ENCODE measurements at regions not wholly inside any gene's neighbourhood (a gene's known extent, or its start where the extent isn't known, plus 50 kb on each side); places are given as distances from the start of the nearest gene placed in this dataset.
A peak's percentile ranks its signal among the peaks of the same experiment; 100 is the strongest.

DNA sequence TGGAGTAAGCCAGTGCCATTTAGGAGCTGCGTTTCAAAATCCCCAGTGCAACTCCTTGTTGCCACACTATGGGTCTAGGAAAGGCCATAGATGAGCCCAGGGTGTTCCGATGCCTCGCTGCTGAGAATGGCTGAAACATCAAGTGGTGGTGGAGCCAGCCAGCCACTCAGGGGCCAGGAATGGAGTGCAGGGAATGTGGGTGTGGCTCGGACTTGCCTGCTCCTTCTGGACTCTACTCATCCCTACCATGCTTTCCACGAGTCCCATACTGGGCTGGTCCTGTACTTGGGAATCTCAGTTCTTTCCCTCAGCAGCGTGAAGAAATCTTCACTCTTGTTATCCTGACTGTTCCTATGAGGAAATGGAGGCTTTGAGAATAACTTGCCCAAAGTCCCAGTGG, 143.5 kb downstream of the INSIG2 start:
- no peaks in the 10 kb centered on the region for H3K36me3 Mint-ChIP-seq
- peaks cover 29 to 47% of the 10 kb centered on the region in 2 donors for H3K27me3 Mint-ChIP-seq
- H3K4me1 Mint-ChIP-seq = peaks cover 0 to 1% of the 10 kb centered on the region in 2 donors
- no peak overlapping the region for H3K27ac Mint-ChIP-seq
- ATAC-seq (replicated peaks) = no peak
- no peak for DNase-seq
- H3K4me3 Mint-ChIP-seq = no peak overlapping the region
- no peaks in the 10 kb centered on the region for H3K9me3 Mint-ChIP-seq

DNA sequence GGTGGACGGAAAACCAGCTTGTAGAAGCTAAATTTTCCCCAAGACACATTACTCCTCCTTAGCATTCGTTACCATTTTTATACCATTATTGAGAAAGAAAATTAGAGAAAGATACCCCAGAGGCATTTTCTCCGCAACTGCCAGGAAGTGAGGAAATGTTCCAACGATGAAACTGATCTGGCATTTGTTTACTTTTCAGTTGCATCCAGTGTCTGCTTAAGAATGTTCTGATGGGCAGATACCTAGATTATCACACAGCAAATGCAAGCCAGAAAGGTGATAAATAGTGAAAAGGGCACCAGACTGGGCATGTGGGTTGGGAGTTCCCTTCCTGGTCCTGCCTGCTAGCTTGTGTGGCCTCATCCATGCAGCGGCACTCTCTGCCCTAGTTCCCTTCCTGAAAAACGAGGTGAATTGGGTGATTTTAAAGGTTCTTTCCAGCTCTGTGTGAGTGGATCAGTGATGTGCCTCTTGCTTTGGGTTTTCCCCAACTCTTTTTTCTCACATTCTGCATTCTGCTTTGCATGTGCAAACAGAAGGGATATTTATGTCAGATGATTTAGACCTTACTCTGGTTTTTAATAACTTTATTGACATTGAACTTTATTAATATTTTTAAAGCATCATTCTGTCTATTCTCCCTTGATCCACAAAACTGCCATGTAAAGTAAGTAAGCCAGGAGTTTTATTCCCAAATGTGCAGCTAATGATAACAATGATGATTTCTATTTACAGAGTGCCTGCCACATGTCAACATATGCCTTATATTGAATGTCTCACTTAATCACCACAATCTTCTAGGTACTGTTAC, 139.6 kb downstream of the INSIG2 start:
- Mint-ChIP-seq H3K36me3 (no peaks in the 10 kb centered on the region), H3K9me3 (no peaks in the 10 kb centered on the region), H3K4me3 (no peak overlapping the region), H3K27me3 (peaks cover 32 to 52% of the 10 kb centered on the region in 2 donors), H3K27ac (no peak overlapping the region), H3K4me1 (peaks cover 7 to 19% of the 10 kb centered on the region in 2 donors)
- DNase-seq (no peak), ATAC-seq (replicated peaks) (no peak)

DNA sequence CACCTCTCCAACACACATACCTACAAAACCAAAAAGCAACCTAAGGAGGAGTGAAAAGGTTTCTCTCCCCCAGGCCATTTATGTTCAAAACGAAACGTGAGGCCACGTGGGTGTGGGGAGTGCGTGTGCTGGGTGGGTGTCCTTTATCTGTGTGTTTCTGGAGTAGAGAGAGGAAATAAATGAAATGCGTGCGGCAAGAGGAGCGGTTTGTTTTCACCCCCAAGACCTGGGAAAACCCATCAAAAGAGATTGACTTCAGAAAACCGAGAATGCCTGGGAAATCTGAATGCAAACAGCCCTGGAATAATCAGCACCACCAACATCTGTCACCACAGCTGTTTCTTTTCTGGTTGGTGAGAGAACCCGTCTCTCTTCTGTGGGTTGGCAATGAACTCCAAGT, 137.4 kb downstream of the INSIG2 start:
- Mint-ChIP-seq H3K4me3 (no peak overlapping the region), H3K9me3 (no peaks in the 10 kb centered on the region), H3K27ac (no peak overlapping the region), H3K27me3 (peaks cover 33 to 63% of the 10 kb centered on the region in 2 donors), H3K4me1 (peaks cover 10 to 27% of the 10 kb centered on the region in 2 donors), H3K36me3 (no peaks in the 10 kb centered on the region)
- ATAC-seq (replicated peaks) = no peak
- DNase-seq = no peak

DNA sequence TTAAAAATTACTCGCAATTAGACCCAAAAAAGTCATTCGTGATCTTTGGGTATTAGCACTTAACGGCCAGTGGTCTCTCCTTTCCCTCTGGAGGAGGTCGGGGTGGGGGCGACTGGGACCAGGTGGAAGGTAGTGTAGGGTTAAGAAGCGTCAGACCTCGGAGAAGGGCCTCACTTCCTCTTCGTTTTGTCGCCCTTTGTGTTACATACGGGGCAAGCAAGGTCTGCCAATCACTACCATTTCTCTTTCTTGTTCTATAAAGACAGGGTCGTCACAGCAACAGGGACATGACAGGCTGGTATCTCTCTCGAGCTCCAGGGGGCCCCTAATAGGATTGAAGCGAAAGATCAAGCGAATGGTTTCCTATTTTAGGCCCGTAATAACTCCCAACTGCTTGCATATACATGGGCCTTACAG, 136.6 kb downstream of the INSIG2 start:
- peak overlapping the region; percentile 74 to 86 for H3K4me3 Mint-ChIP-seq
- peak; percentile 63 to 64 for ATAC-seq (replicated peaks)
- no peaks in the 10 kb centered on the region for H3K36me3 Mint-ChIP-seq
- no peaks in the 10 kb centered on the region for H3K9me3 Mint-ChIP-seq
- peaks cover 10 to 27% of the 10 kb centered on the region in 2 donors for H3K4me1 Mint-ChIP-seq
- no peak for DNase-seq
- H3K27me3 Mint-ChIP-seq = peaks cover 36 to 61% of the 10 kb centered on the region in 2 donors
- H3K27ac Mint-ChIP-seq = peak overlapping the region; percentile 84

DNA sequence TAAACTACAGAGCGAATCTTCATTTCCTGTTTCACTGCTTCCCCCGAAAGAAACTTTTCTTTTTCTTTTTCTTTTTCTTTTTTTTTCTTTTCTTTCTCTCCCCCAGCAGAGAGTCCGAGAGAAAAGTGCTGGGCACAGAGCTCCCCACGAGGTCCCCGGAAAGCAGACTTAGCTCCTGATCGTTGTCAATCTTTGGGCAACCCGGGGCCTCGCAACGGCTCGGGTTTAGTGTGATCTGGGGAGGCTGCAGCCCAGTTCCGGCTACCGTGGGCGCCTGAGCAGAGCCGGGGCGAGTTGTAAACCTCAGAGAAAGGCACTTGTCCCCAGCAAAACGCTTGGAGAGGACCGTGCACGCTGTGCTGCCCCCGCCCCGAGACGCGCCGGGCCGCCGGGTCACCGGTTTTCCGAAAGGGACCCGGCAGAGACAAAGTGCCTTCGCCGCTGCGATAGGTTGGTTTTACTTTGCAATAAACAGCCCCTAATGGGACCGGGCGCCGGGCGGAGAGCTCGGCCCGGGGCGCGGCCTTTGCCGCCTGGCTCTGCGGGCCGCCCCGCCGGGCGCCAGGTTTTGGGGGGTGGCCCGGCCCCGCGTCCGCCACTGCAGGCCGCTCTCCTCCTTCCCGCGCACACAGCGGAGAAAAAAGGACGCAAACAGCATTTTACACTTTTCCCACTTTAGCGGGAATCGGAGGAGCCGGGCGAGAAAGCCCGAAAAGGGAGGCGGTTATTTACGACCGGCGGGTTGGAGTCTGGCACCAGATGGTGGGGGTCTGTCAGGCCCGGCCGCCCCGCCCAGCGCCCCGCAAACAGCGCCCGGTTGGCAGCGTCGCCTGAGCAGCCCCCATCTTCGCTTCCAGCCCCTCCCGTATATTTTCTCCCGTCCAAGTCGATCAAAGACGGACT, 136.0 kb downstream of the INSIG2 start:
- Mint-ChIP-seq H3K27ac (peak overlapping the region; percentile 86), H3K9me3 (no peaks in the 10 kb centered on the region), H3K36me3 (no peaks in the 10 kb centered on the region), H3K4me3 (peak overlapping the region; percentile 86), H3K27me3 (peaks cover 29 to 61% of the 10 kb centered on the region in 2 donors), H3K4me1 (peaks cover 10 to 27% of the 10 kb centered on the region in 2 donors)
- peak; percentile 27 for DNase-seq
- peak; percentile 70 to 73 for ATAC-seq (replicated peaks)

DNA sequence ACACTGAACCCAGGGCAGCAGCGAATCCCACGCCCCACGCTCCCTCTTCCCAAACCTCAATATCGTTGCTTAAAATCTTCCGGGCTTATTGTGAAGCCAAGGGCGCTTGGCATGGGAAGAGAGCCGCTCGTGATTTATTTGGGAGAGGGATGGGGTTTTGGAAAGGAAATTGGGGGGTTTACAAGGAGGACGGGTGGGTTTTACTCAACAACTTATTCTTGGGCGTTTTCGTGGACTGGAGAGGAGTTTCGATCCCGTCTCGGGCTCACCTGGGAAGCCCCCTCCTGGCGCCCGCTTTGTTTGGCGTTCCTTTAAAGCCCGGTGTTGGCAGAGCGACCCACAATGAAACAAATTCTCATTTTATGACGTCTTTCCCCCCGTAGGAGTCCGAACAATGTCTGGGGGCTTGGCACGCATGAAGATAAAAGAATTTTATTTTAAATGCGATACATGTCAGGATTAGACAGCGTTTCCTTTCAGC, 135.3 kb downstream of the INSIG2 start:
- Mint-ChIP-seq H3K27me3 (peaks cover 28 to 62% of the 10 kb centered on the region in 2 donors), H3K4me3 (peak overlapping the region; percentile 86), H3K9me3 (no peaks in the 10 kb centered on the region), H3K4me1 (peaks cover 10 to 27% of the 10 kb centered on the region in 2 donors), H3K27ac (peak overlapping the region; percentile 86), H3K36me3 (no peaks in the 10 kb centered on the region)
- peak; percentile 7 to 10 for ATAC-seq (replicated peaks)
- DNase-seq = no peak

DNA sequence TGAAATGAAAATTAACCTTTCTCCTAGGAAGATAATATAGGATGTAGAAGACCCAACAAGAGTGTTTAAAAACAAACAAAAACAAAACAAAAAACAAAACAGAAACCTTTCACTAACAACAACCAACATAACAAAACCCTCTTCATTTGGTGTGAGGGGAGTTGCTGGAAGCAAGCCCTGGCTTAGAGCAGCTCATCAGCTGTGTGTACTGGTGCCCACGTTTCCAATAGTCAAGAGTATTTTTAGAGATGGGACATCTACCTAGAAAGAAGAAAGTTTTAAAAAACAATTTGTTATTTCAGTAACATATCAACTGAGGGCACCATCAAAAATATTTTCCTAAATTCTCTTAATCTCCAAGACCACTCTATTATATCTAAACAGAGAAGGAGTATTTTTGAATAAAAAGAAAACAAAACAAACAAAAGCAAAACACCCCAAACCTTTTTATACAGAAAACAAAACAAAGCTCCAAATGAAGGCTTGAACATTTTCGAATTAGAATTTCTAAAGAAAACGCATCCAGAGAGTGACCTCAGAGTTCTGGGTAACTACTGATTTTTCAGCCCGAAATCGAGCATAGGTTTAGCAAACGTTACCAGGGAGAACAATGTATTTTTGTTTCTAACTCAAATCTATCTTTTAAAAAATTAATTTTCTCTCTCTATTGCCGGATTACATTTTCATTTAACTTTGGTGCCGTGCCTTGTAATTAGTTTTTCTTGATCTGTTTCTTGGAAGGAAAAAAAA, 134.6 kb downstream of the INSIG2 start:
- Mint-ChIP-seq H3K4me1 (peaks cover 10 to 27% of the 10 kb centered on the region in 2 donors), H3K4me3 (peak overlapping the region; percentile 86), H3K27ac (peak overlapping the region; percentile 86), H3K9me3 (no peaks in the 10 kb centered on the region), H3K36me3 (no peaks in the 10 kb centered on the region), H3K27me3 (peaks cover 28 to 62% of the 10 kb centered on the region in 2 donors)
- no peak for DNase-seq
- no peak for ATAC-seq (replicated peaks)

DNA sequence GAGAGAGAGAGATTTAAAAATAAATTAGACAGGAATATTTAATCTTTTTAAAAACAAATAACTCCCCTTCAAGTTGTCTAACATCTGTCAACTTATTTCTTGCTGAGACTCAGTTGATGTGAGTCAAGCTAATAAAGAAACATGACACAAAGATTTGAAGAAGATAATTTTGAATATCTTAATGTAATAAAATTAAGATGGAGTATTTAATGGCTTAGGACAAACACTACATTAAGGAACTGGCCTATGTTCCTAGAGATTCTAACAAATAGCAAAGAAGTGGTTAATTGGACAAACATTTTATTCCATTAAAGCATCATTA, 134.0 kb downstream of the INSIG2 start:
- ATAC-seq (replicated peaks) (no peak), DNase-seq (no peak)
- no peak overlapping the region for H3K4me3 Mint-ChIP-seq
- H3K36me3 Mint-ChIP-seq = no peaks in the 10 kb centered on the region
- no peaks in the 10 kb centered on the region for H3K9me3 Mint-ChIP-seq
- H3K27ac Mint-ChIP-seq = no peak overlapping the region
- H3K27me3 Mint-ChIP-seq = peaks cover 28 to 57% of the 10 kb centered on the region in 2 donors
- peaks cover 10 to 27% of the 10 kb centered on the region in 2 donors for H3K4me1 Mint-ChIP-seq

DNA sequence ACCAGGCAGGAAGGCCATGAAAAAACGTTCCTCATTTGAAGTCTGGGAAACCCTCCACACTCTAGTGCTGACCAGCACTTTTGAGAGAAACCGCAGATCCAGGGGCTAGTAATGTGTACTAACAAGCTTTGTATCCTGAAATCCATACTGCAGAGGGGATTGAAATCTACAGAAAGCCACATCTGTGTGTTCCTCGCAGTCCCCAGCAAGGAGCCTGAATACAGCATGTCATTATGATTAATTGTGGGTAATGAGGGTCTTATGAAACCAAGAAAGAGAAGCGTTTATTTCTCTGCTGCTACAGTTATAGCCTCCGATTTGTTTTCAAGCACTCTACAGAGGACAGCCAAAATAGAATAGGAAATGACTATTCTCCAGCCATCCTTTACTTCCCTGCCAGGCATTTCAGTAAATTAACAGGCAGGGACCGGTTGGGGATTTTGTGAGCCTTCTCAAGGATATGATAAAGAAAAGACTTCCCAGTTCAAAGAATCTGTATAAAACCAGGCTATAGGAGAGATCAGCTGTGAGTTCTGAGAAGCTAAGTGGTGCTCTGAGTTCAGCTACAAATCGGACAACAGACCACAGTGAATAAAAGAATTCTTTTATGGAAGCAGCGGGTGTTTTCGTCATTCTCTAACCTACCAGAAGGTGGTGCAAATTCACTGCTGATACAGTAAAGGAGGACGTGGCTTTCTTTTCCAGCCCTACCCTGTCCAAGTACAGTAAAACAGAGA, 133.4 kb downstream of the INSIG2 start:
- Mint-ChIP-seq H3K27me3 (peaks cover 27 to 54% of the 10 kb centered on the region in 2 donors), H3K9me3 (no peaks in the 10 kb centered on the region), H3K27ac (no peak overlapping the region), H3K4me1 (peaks cover 10 to 27% of the 10 kb centered on the region in 2 donors), H3K36me3 (no peaks in the 10 kb centered on the region), H3K4me3 (no peak overlapping the region)
- no peak for DNase-seq
- peak; percentile 63 to 68 for ATAC-seq (replicated peaks)

DNA sequence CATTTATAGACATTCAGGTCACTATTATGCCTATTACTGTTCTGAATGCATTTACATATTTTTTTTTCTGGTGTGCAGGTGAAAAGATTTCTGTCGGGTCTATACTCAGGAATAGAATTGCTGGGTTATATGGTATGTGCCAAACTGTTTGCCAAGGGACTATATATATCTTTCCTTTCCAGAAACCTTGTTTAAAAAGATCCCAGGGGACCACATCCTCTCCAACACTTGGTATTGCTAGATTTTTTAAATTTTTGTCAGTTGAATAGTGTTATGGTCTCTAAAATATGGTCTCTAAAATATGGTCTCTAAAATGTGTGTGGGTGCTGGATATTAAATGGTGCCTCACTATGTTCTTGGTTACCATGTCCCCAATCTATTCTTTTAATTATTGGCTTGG, 131.3 kb downstream of the INSIG2 start:
- Mint-ChIP-seq H3K27ac (no peak overlapping the region), H3K4me3 (no peak overlapping the region), H3K9me3 (no peaks in the 10 kb centered on the region), H3K27me3 (peaks cover 19 to 45% of the 10 kb centered on the region in 2 donors), H3K36me3 (no peaks in the 10 kb centered on the region), H3K4me1 (peaks cover 7 to 14% of the 10 kb centered on the region in 2 donors)
- no peak for DNase-seq
- ATAC-seq (replicated peaks) = no peak

DNA sequence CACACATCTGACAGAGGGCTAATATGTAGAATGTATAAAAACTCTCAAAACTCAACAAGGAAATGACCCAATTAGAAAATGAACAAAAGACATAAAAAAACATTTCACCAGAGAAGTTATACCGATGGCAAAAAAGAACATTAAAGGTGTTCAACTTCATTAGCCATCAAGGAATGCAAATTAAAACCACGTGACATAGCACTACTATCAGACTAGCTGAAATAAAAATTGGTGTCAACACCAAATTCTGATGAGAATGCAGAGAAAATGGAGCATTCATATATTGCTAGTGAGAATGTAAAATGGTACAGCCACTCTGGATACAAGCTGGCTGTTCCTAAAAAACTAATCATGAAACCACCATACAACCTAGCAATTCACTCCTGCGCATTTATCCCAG, 128.0 kb downstream of the INSIG2 start:
- ATAC-seq (replicated peaks) (no peak), DNase-seq (no peak)
- H3K27me3 Mint-ChIP-seq = peaks cover 22 to 42% of the 10 kb centered on the region in 2 donors
- H3K9me3 Mint-ChIP-seq = no peaks in the 10 kb centered on the region
- H3K27ac Mint-ChIP-seq = no peak overlapping the region
- no peaks in the 10 kb centered on the region for H3K4me1 Mint-ChIP-seq
- H3K4me3 Mint-ChIP-seq = no peak overlapping the region
- no peaks in the 10 kb centered on the region for H3K36me3 Mint-ChIP-seq

DNA sequence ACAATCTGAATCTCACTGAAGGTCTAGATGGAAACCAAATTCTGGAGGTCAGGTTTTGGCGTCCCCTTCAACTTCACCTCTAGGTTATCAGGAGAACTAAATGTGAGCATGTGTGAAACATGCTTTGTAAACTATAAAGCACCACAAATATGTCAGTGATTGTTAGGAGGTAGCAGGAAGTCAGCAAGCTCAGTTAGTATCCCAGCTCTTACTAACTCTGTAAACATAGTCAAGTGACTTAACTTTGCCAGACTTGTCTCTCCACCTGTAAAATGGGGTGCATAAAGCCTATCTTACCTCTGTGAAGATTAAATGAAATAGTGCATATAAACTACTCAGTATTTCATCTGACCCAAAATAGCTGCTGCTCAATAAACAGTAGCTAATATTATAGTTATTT, 121.5 kb downstream of the INSIG2 start:
- Mint-ChIP-seq H3K4me3 (no peak overlapping the region), H3K27ac (no peak overlapping the region), H3K9me3 (no peaks in the 10 kb centered on the region), H3K27me3 (peaks cover 37 to 48% of the 10 kb centered on the region in 2 donors), H3K36me3 (no peaks in the 10 kb centered on the region), H3K4me1 (no peaks in the 10 kb centered on the region)
- ATAC-seq (replicated peaks) (no peak), DNase-seq (no peak)

DNA sequence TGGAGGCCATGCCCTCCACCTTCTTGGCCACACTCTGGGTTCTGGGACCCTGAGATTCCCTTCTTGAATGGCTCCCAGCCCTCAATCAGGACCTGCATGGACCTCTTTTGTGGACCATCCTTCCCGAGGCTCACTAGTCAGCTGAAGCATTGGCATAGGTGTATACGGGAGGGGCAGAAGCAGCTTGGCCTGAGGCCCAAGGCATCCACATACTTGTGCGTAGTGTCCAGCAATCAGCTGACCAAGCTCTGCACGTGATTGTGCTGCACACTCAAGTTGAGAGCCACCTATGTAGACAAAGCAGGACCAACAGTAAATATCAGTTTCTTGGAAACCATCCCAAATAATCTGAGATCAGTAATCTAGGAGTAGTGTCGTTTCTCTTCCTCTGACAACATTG, 119.6 kb downstream of the INSIG2 start:
- H3K27ac Mint-ChIP-seq = no peak overlapping the region
- H3K27me3 Mint-ChIP-seq = peaks cover 43 to 60% of the 10 kb centered on the region in 2 donors
- DNase-seq (no peak), ATAC-seq (replicated peaks) (no peak)
- peaks cover 2 to 4% of the 10 kb centered on the region in 2 donors for H3K4me1 Mint-ChIP-seq
- no peaks in the 10 kb centered on the region for H3K9me3 Mint-ChIP-seq
- no peak overlapping the region for H3K4me3 Mint-ChIP-seq
- H3K36me3 Mint-ChIP-seq = no peaks in the 10 kb centered on the region
